ENCODE measurements at regions not wholly inside any gene's neighbourhood (a gene's known extent, or its start where the extent isn't known, plus 50 kb on each side); places are given as distances from the start of the nearest gene placed in this dataset.

DNA sequence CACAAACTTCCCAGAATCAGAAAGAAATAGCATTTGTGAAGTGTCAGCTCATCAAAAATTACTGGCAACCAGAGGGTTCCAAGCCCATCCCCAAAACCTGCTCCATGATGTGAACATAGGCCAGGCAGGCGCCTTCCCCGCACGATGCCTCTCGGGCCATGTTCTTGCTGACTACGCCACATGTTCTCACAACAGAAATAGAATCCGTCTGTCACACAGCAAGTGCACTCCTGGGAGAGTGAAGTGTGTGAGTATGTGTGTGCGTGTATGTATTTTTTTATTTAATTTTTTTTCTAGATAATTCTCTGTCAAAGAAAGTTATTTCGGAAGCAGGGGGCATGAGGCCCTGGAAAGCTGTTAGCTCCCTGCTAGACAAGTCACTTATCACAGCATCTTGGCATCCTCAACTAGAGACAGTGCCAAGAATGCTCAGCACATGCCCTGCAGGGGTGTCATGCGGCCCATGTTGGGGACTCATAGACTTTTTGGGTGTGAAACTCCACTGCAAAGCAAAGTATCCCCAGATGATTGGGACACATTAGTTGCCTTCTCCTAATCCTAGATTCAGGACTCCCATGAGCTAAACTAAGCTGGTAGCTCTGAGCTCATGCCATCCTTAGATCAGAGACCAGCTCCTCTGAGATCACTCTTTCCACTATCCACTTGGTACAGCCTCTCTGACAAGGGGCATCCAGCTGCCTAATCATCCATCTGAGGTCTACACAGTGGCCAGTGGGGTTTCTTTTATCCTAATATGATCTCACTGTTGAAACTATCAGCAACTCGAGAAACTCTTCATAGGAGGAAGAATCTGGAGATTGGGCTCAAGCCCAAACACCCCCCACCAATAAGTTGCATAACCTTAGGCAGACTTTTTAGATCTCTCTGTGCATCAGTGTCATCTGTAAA, 53.2 kb upstream of the CYRIA start:
- H3K27me3 ChIP-seq (ENCODE audit: control insufficient read depth in 1 of 2, insufficient read depth in 2 of 2, low read length in 2 of 2): no peaks in the 10 kb centered on the region
- WGBS, 2 donors: 75 to 77% methylated on average over 10 of the region's 10 CpGs
- H3K27ac ChIP-seq (ENCODE audit: low read depth in 2 of 2, low read length in 1 of 2): no peak overlapping the region
- no peaks in the 10 kb centered on the region for H3K4me1 ChIP-seq (ENCODE audit: control insufficient read depth in 2 of 2, insufficient read depth in 2 of 2, low read length in 1 of 2)
- no peak overlapping the region for H3K4me3 ChIP-seq (ENCODE audit: low read depth in 1 of 2, low read length in 2 of 2)
- no peaks in the 10 kb centered on the region for H3K9me3 ChIP-seq (ENCODE audit: control insufficient read depth in 2 of 2, insufficient read depth in 1 of 2, low read depth in 1 of 2, low read length in 1 of 2)
- H3K36me3 ChIP-seq (ENCODE audit: control insufficient read depth in 2 of 2, insufficient read depth in 2 of 2, low read length in 1 of 2): no peaks in the 10 kb centered on the region

DNA sequence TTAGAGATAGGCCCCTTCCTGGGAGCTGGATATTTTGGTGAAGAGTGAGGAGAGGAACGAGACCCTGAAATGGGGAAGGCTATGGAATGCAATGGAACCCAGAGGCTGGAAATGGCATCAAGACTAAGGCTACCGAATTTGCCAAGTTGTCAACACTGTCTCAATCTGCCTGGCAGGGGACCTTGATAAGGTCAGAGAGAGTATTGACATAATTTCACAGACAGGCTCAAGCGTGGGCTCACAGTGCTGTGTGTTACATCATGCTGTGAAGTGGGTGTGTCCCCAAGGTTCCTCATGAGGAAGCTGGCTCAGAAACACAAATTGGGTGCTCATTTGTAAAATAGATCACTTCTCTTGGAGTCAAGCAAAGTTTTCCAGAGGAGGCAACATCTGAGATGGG, 51.8 kb upstream of the CYRIA start:
- Histone ChIP-seq H3K4me3 (ENCODE audit: low read depth in 1 of 2, low read length in 2 of 2) (no peak overlapping the region), H3K27ac (ENCODE audit: low read depth in 2 of 2, low read length in 1 of 2) (no peak overlapping the region), H3K4me1 (ENCODE audit: control insufficient read depth in 2 of 2, insufficient read depth in 2 of 2, low read length in 1 of 2) (no peaks in the 10 kb centered on the region), H3K27me3 (ENCODE audit: control insufficient read depth in 1 of 2, insufficient read depth in 2 of 2, low read length in 2 of 2) (no peaks in the 10 kb centered on the region), H3K36me3 (ENCODE audit: control insufficient read depth in 2 of 2, insufficient read depth in 2 of 2, low read length in 1 of 2) (no peaks in the 10 kb centered on the region), H3K9me3 (ENCODE audit: control insufficient read depth in 2 of 2, insufficient read depth in 1 of 2, low read depth in 1 of 2, low read length in 1 of 2) (no peaks in the 10 kb centered on the region)
- 63 to 73% methylated on average over 3 of the region's 3 CpGs for WGBS, 2 donors

DNA sequence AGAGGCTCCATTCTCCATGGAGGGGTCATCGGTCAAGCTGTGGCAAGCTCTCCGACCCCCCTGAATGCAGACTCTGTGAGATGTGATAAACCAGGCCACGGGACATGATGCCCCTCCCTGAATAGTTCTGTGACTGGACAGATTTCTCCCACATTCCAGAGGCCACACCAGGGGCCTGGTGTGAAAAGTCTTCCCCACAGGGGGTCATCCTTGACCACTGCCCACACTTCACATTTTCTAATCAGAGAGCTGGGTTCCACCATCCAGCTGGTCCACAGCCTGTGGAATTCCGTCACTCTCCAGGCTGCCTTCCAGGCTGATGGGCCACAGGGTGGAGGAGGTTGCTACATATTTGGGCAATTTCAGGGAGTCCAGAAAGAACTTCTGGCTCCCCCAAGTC, 51.3 kb upstream of the CYRIA start:
- H3K36me3 ChIP-seq (ENCODE audit: control insufficient read depth in 2 of 2, insufficient read depth in 2 of 2, low read length in 1 of 2): no peaks in the 10 kb centered on the region
- no peaks in the 10 kb centered on the region for H3K27me3 ChIP-seq (ENCODE audit: control insufficient read depth in 1 of 2, insufficient read depth in 2 of 2, low read length in 2 of 2)
- H3K9me3 ChIP-seq (ENCODE audit: control insufficient read depth in 2 of 2, insufficient read depth in 1 of 2, low read depth in 1 of 2, low read length in 1 of 2): no peaks in the 10 kb centered on the region
- no peak overlapping the region for H3K4me3 ChIP-seq (ENCODE audit: low read depth in 1 of 2, low read length in 2 of 2)
- WGBS, 2 donors: 85 to 87% methylated on average over 4 of the region's 4 CpGs
- H3K27ac ChIP-seq (ENCODE audit: low read depth in 2 of 2, low read length in 1 of 2): no peak overlapping the region
- H3K4me1 ChIP-seq (ENCODE audit: control insufficient read depth in 2 of 2, insufficient read depth in 2 of 2, low read length in 1 of 2): no peaks in the 10 kb centered on the region

DNA sequence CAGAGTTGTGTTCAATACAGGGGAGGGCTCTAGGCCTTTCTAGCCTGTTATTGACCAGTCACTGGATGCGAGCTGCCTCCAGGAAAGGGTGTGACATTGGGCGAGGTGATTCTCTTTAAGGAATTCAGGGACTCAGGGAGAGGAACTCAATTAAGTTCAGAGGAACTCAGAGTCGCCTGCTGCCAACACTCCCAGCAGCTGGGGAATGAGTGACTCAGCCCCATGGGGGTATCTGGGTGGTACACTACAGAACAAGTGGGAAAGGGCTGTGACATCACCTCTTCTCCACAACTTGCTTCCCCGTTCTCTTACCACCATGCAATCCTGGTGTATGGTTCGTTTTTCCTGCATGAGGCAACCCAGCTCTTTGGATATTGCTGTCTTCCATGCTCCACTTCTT, 50.4 kb upstream of the CYRIA start:
- 71 to 81% methylated on average over 5 of the region's 5 CpGs for WGBS, 2 donors
- Histone ChIP-seq H3K27ac (ENCODE audit: low read depth in 2 of 2, low read length in 1 of 2) (no peak overlapping the region), H3K9me3 (ENCODE audit: control insufficient read depth in 2 of 2, insufficient read depth in 1 of 2, low read depth in 1 of 2, low read length in 1 of 2) (no peaks in the 10 kb centered on the region), H3K4me3 (ENCODE audit: low read depth in 1 of 2, low read length in 2 of 2) (no peak overlapping the region), H3K4me1 (ENCODE audit: control insufficient read depth in 2 of 2, insufficient read depth in 2 of 2, low read length in 1 of 2) (no peaks in the 10 kb centered on the region), H3K27me3 (ENCODE audit: control insufficient read depth in 1 of 2, insufficient read depth in 2 of 2, low read length in 2 of 2) (no peaks in the 10 kb centered on the region), H3K36me3 (ENCODE audit: control insufficient read depth in 2 of 2, insufficient read depth in 2 of 2, low read length in 1 of 2) (no peaks in the 10 kb centered on the region)

All from esophagus (tissue), 2 donors.